ENCODE measurements at regions not wholly inside any gene's neighbourhood (a gene's known extent, or its start where the extent isn't known, plus 50 kb on each side); places are given as distances from the start of the nearest gene placed in this dataset.

- Histone ChIP-seq H3K79me2 (ENCODE audit: control insufficient read depth in 1 of 2, insufficient read depth in 2 of 2, low read length in 2 of 2) (no peaks in the 10 kb centered on the region), H4K8ac (ENCODE audit: extremely low read depth, insufficient read depth, low read length) (no peak overlapping the region), H2AK5ac (ENCODE audit: low read depth, low read length) (no peak overlapping the region), H3K36me3 (ENCODE audit: control insufficient read depth in 2 of 4, insufficient read depth in 4 of 4, low read length in 3 of 4) (no peaks in the 10 kb centered on the region), H3K4me1 (replicated peaks in 1 of 4; ENCODE audit: control insufficient read depth in 3 of 4, insufficient read depth in 4 of 4, low read length in 3 of 4) (no peaks in the 10 kb centered on the region), H3K4me3 (ENCODE audit: extremely low read depth in 1 of 4, insufficient read depth in 2 of 4, low read depth in 3 of 4, low read length in 4 of 4) (no peak overlapping the region), H4K91ac (replicated peaks; ENCODE audit: insufficient read length, low read length) (no peak overlapping the region), H2BK120ac (replicated peaks; ENCODE audit: low read depth, low read length) (no peak overlapping the region), H3K4me2 (ENCODE audit: insufficient read depth in 1 of 2, low read depth in 2 of 2, low read length in 2 of 2) (no peak overlapping the region), H3K4ac (replicated peaks; ENCODE audit: insufficient read length, low read depth, low read length) (no peak overlapping the region), H3K23ac (ENCODE audit: insufficient read length) (no peak overlapping the region), H3K27ac (ENCODE audit: low read depth, low read length) (no peak overlapping the region), H3K56ac (replicated peaks; ENCODE audit: insufficient read length, low read depth, low read length) (no peak overlapping the region), H3K23me2 (ENCODE audit: low read depth, low read length) (no peaks in the 10 kb centered on the region), H3K27me3 (replicated peaks in 1 of 4; ENCODE audit: control insufficient read depth in 3 of 4, extremely low read depth in 1 of 4, insufficient read depth in 3 of 4, low read length in 3 of 4) (no peaks in the 10 kb centered on the region), H4K20me1 (replicated peaks in 1 of 2; ENCODE audit: control insufficient read depth in 1 of 2, insufficient read depth in 2 of 2, low read length in 2 of 2) (no peaks in the 10 kb centered on the region), H2BK20ac (ENCODE audit: low read length) (no peak overlapping the region), H2BK5ac (ENCODE audit: low read depth, low read length) (no peak overlapping the region), H3K79me1 (ENCODE audit: low read depth, low read length) (no peaks in the 10 kb centered on the region), H4K5ac (ENCODE audit: insufficient read length, low read depth, low read length) (no peak overlapping the region), H3K9me3 (ENCODE audit: insufficient read depth in 2 of 2, low read depth in 1 of 2, low read length in 1 of 2) (peaks cover 0 to 3% of the 10 kb centered on the region in 2 experiments; a peak in 1 of 4 replicates), H3K14ac (ENCODE audit: insufficient read length) (no peak overlapping the region), H2BK15ac (ENCODE audit: low read length) (no peak overlapping the region), H2AFZ (ENCODE audit: low read length) (no peak overlapping the region), H2BK12ac (ENCODE audit: low read depth, low read length) (no peak overlapping the region), H3K9ac (replicated peaks in 1 of 4; ENCODE audit: extremely low read depth in 1 of 4, low read depth in 3 of 4, low read length in 3 of 4) (no peak overlapping the region), H3K18ac (ENCODE audit: extremely low read depth, low read length) (no peak overlapping the region)
- POLR2A ChIA-PET (ENCODE audit: partially characterized antibody) = no interaction called here
- TF ChIP-seq RAD21 (IDR thresholded peaks at IDR 0.05 in 1 of 2, conservative IDR thresholded peaks at IDR 0.05 in 1 of 2; ENCODE audit: low read depth in 2 of 2, low read length in 2 of 2) (no peak), SIN3A (conservative IDR thresholded peaks at IDR 0.05 in 1 of 2, IDR thresholded peaks at IDR 0.05 in 1 of 2; ENCODE audit: low read depth in 1 of 2, low read length in 2 of 2) (no peak), MAX (IDR thresholded peaks at IDR 0.05) (no peak), CBX8 (IDR thresholded peaks at IDR 0.05; ENCODE audit: borderline replicate concordance, low read depth, low read length) (no peak), NANOG (IDR thresholded peaks at IDR 0.05; ENCODE audit: insufficient read depth, low read depth, low read length, poor library complexity, severe bottlenecking) (no peak), ASH2L (IDR thresholded peaks at IDR 0.05; ENCODE audit: low read length) (no peak), TEAD4 (IDR thresholded peaks at IDR 0.05; ENCODE audit: low read depth, low read length) (no peak), TAF7 (optimal IDR thresholded peaks at IDR 0.05; ENCODE audit: borderline replicate concordance, low read depth, low read length) (no peak), ZNF274 (IDR thresholded peaks at IDR 0.05; ENCODE audit: borderline replicate concordance, extremely low read depth, low read length) (no peak), POLR2A (IDR thresholded peaks at IDR 0.05; ENCODE audit: control extremely low read depth in 1 of 2, low read depth in 2 of 2, low read length in 2 of 2) (no peak), KDM1A (IDR thresholded peaks at IDR 0.05; ENCODE audit: borderline replicate concordance, low read length) (no peak), HDAC2 (IDR thresholded peaks at IDR 0.05; ENCODE audit: borderline replicate concordance in 1 of 2, low read depth in 2 of 2, low read length in 2 of 2) (no peak)
- WGBS, 2 experiments (ENCODE audit: extremely low coverage in 1 of 2, insufficient coverage in 1 of 2, insufficient read length in 1 of 2, insufficient replicate concordance in 2 of 2, low coverage in 1 of 2, low lambda C conversion rate in 2 of 2, missing lambda C conversion rate in 1 of 2) = 97% methylated on average over 1 of the region's 1 CpG; no CpG with 5 or more reads in 1 of the 2 experiments
- CTCF ChIA-PET (ENCODE audit: partially characterized antibody) = no interaction called here
- FAIRE-seq (no peak), DNase-seq (ENCODE audit: low read depth in 1 of 2, low spot score in 2 of 2) (no peak)
Measured at GRCh38 chr13:68007576-68007975, 777.4 kb upstream of the PCDH9 start.

Data from H1 (cell line).